ENCODE measurements at regions not wholly inside any gene's neighbourhood (a gene's known extent, or its start where the extent isn't known, plus 50 kb on each side); places are given as distances from the start of the nearest gene placed in this dataset.
A peak's percentile ranks its signal among the peaks of the same experiment; 100 is the strongest.

DNA sequence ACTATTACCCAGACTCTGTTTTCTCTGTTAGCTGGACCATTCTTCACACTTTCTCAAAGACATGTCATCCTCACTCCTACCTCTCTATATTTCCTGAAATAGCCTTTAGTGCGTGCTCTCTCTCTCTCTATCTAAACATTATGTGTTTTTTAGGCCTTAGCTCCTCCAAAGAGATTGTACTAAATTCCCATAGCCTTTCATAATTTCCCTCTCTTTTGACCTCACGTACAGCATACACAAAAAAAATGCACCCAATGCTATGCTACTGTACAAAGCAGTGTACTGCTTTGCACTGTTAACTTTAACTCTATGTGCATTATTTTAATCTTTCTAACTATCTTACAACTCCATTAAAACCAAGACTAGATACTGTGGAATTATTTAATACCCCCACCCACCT is 288.4 kb downstream of the DAD1 start:
- peaks cover 2% of the 10 kb centered on the region for H3K36me3 Mint-ChIP-seq (ENCODE audit: low read depth)
- no peaks in the 10 kb centered on the region for H3K27me3 Mint-ChIP-seq (ENCODE audit: low read depth)
- H3K27ac Mint-ChIP-seq (ENCODE audit: unreplicated experiment) = no peak overlapping the region
- H3K4me3 Mint-ChIP-seq (ENCODE audit: unreplicated experiment) = no peak overlapping the region
- no peak for DNase-seq (ENCODE audit: low spot score)
- TF ChIP-seq CTCF (IDR thresholded peaks at IDR 0.05) = no peak
- peaks cover 4% of the 10 kb centered on the region for H3K9me3 Mint-ChIP-seq (ENCODE audit: low read depth)
- peaks cover 51% of the 10 kb centered on the region for H3K4me1 Mint-ChIP-seq (ENCODE audit: low read depth)

GRCh38 chr14:22297376-22297775 is 291.6 kb downstream of the DAD1 start:
- Mint-ChIP-seq H3K27me3 (ENCODE audit: low read depth) (no peaks in the 10 kb centered on the region), H3K4me3 (ENCODE audit: unreplicated experiment) (no peak overlapping the region), H3K4me1 (ENCODE audit: low read depth) (peaks cover 45% of the 10 kb centered on the region), H3K27ac (ENCODE audit: unreplicated experiment) (no peak overlapping the region), H3K36me3 (ENCODE audit: low read depth) (peaks cover 5% of the 10 kb centered on the region), H3K9me3 (ENCODE audit: low read depth) (peaks cover 7% of the 10 kb centered on the region)
- no peak for DNase-seq (ENCODE audit: low spot score)
- TF ChIP-seq CTCF (IDR thresholded peaks at IDR 0.05) = no peak

- Mint-ChIP-seq H3K4me3 (ENCODE audit: unreplicated experiment) (no peak overlapping the region), H3K27ac (ENCODE audit: unreplicated experiment) (no peak overlapping the region)
Measured at GRCh38 chr14:22296722-22297121, 292.3 kb downstream of the DAD1 start.

GRCh38 chr14:22296088-22296487 is 292.9 kb downstream of the DAD1 start:
- H3K27ac Mint-ChIP-seq (ENCODE audit: unreplicated experiment) = peak overlapping the region; percentile 46

More at GRCh38 chr14:22296722-22297121, 292.3 kb downstream of the DAD1 start:
- no peak for DNase-seq (ENCODE audit: low spot score)
- Mint-ChIP-seq H3K36me3 (ENCODE audit: low read depth) (peaks cover 5% of the 10 kb centered on the region), H3K27me3 (ENCODE audit: low read depth) (no peaks in the 10 kb centered on the region), H3K4me1 (ENCODE audit: low read depth) (peaks cover 45% of the 10 kb centered on the region), H3K9me3 (ENCODE audit: low read depth) (peaks cover 7% of the 10 kb centered on the region)
- no peak for TF ChIP-seq CTCF (IDR thresholded peaks at IDR 0.05)

GRCh38 chr14:22291406-22291805 is 297.6 kb downstream of the DAD1 start:
- no peak for TF ChIP-seq CTCF (IDR thresholded peaks at IDR 0.05)
- peaks cover 53% of the 10 kb centered on the region for H3K4me1 Mint-ChIP-seq (ENCODE audit: low read depth)
- no peak overlapping the region for H3K4me3 Mint-ChIP-seq (ENCODE audit: unreplicated experiment)
- peaks cover 9% of the 10 kb centered on the region for H3K36me3 Mint-ChIP-seq (ENCODE audit: low read depth)
- no peaks in the 10 kb centered on the region for H3K27me3 Mint-ChIP-seq (ENCODE audit: low read depth)
- H3K27ac Mint-ChIP-seq (ENCODE audit: unreplicated experiment) = no peak overlapping the region
- DNase-seq (ENCODE audit: low spot score) = no peak
- peaks cover 15% of the 10 kb centered on the region for H3K9me3 Mint-ChIP-seq (ENCODE audit: low read depth)

More at GRCh38 chr14:22296088-22296487, 292.9 kb downstream of the DAD1 start:
- TF ChIP-seq CTCF (IDR thresholded peaks at IDR 0.05) = no peak
- Mint-ChIP-seq H3K4me1 (ENCODE audit: low read depth) (peaks cover 49% of the 10 kb centered on the region), H3K4me3 (ENCODE audit: unreplicated experiment) (no peak overlapping the region), H3K9me3 (ENCODE audit: low read depth) (peaks cover 12% of the 10 kb centered on the region), H3K27me3 (ENCODE audit: low read depth) (no peaks in the 10 kb centered on the region), H3K36me3 (ENCODE audit: low read depth) (peaks cover 7% of the 10 kb centered on the region)
- no peak for DNase-seq (ENCODE audit: low spot score)
